Ishikawa (cell line): ENCODE measurements at regions not wholly inside any gene's neighbourhood (a gene's known extent, or its start where the extent isn't known, plus 50 kb on each side); places are given as distances from the start of the nearest gene placed in this dataset.

ENCODE experiments used
- EP300 ChIP-seq: IDR thresholded peaks from 2 replicates; pipeline ENCODE4 v1.6.1; 2012; ENCODE audit warnings: borderline replicate concordance
- FOXM1 ChIP-seq: IDR thresholded peaks from 2 replicates; pipeline ENCODE4 v1.6.1; 2012; ENCODE audit warnings: low read depth, borderline replicate concordance
- MAX ChIP-seq: IDR thresholded peaks from 2 replicates; pipeline ENCODE4 v1.6.1; 2012
- RAD21 ChIP-seq: IDR thresholded peaks from 2 replicates; pipeline ENCODE4 v1.6.1; 2012; ENCODE audit warnings: low read depth
- REST ChIP-seq: IDR thresholded peaks from 2 replicates; pipeline ENCODE4 v1.6.1; 2012; ENCODE audit warnings: low read depth, mild to moderate bottlenecking
- TAF1 ChIP-seq: IDR thresholded peaks from 2 replicates; pipeline ENCODE4 v1.6.1; 2012; ENCODE audit warnings: low read depth, mild to moderate bottlenecking
- TEAD4 ChIP-seq: IDR thresholded peaks from 2 replicates; pipeline ENCODE4 v1.6.1; 2012
- YY1 ChIP-seq: IDR thresholded peaks from 2 replicates; pipeline ENCODE4 v1.6.1; 2012; ENCODE audit warnings: low read depth
- ZBTB7A ChIP-seq: IDR thresholded peaks from 2 replicates; pipeline ENCODE4 v1.6.1; 2012; ENCODE audit warnings: low read depth

GRCh38 chr2:153320879-153321278 is 157.7 kb downstream of the RPRM start:
- no peak for TF ChIP-seq TEAD4
- no peak for TF ChIP-seq EP300
- no peak for TF ChIP-seq TAF1
- TF ChIP-seq FOXM1, result no peak
- TF ChIP-seq ZBTB7A, result no peak
- no peak for TF ChIP-seq REST
- no peak for TF ChIP-seq MAX
- TF ChIP-seq RAD21, result no peak
- TF ChIP-seq YY1, result no peak
